Endothelial cell of umbilical vein (primary cell): ENCODE measurements at regions not wholly inside any gene's neighbourhood (a gene's known extent, or its start where the extent isn't known, plus 50 kb on each side); places are given as distances from the start of the nearest gene placed in this dataset.

ENCODE experiments used
- BruUV-seq: library from RNA; stranded (reverse); fragments of 400-500 nt; replicated peaks from 2 replicates; lab custom pipeline; 2021; lab: Mats Ljungman, UMichigan
- CTCF ChIA-PET: fragments of 300-600, 350-600 bp; sonication (Branson Sonifier 250); formaldehyde crosslinking; loops from one replicate; lab custom pipeline; 2021; ENCODE audit warnings: antibody characterized with exemption, inconsistent platforms; lab: Charles Lee
- POLR2A ChIA-PET: fragments of 300-600, 350-600 bp; sonication (Branson Sonifier 250); formaldehyde crosslinking; loops from one replicate; lab custom pipeline; 2021; ENCODE audit warnings: antibody characterized with exemption, inconsistent platforms; lab: Charles Lee
- DNase-seq: peaks from one replicate; pipeline ENCODE4 v3.0.0-alpha.2; 2011; ENCODE audit warnings: low read depth, low spot score
- FAIRE-seq: peaks from 2 replicates; lab custom pipeline; 2011; peaks lifted over from hg19 to GRCh38; lab: Jason Lieb, UNC
- H2AFZ ChIP-seq: 2 replicates; pipeline ENCODE4 v1.6.0; 2012; ENCODE audit warnings: low read depth, low read length, control low read depth, inconsistent platforms
- H3K27ac ChIP-seq: 2 replicates; pipeline ENCODE4 v1.5.1; 2011; ENCODE audit warnings: low read depth, mild to moderate bottlenecking, control low read depth, low read length, moderate library complexity; ENCODE audit not compliant: insufficient read depth
- H3K27me3 ChIP-seq, 2 experiments: 2 replicates each; pipeline versions ENCODE4 v1.6.0 to v1.6.1; 2011; ENCODE audit warnings: low read length in 2 of 2, mixed read lengths in 1 of 2; ENCODE audit not compliant: control insufficient read depth in 2 of 2, insufficient read depth in 2 of 2
- H3K36me3 ChIP-seq, 2 experiments: 2 replicates in 1 of 2; 3 replicates in 1 of 2; pipeline ENCODE4 v1.5.1; 2011; ENCODE audit warnings: low read length in 2 of 2, mild to moderate bottlenecking in 1 of 2, moderate library complexity in 1 of 2; ENCODE audit not compliant: control insufficient read depth in 2 of 2, insufficient read depth in 2 of 2; ENCODE audit errors: extremely low read depth in 1 of 2
- H3K4me1 ChIP-seq: 3 replicates; pipeline ENCODE4 v1.5.1; 2011; ENCODE audit warnings: mild to moderate bottlenecking, low read length; ENCODE audit not compliant: control insufficient read depth, insufficient read depth; ENCODE audit errors: extremely low read depth
- H3K4me2 ChIP-seq: 2 replicates; pipeline ENCODE4 v1.6.1; 2011; ENCODE audit warnings: low read length, control low read depth, mixed read lengths; ENCODE audit not compliant: insufficient read depth
- H3K4me3 ChIP-seq, 3 experiments: fragments of 200-600 bp in 1 of 3; sonication (generic), shearing (Covaris generic) in 1 of 3; replicated peaks in 1 of 3; 2 replicates each; pipeline ENCODE4 v1.5.1; 2011 to 2016; ENCODE audit warnings: control low read depth in 3 of 3, low read length in 3 of 3, mild to moderate bottlenecking in 2 of 3, inconsistent platforms in 1 of 3, low read depth in 1 of 3, moderate library complexity in 1 of 3; ENCODE audit not compliant: insufficient read depth in 1 of 3
- H3K79me2 ChIP-seq: 2 replicates; pipeline ENCODE4 v1.6.0; 2012; ENCODE audit warnings: low read length, inconsistent platforms; ENCODE audit not compliant: control insufficient read depth, insufficient read depth
- H3K9ac ChIP-seq: replicated peaks from 2 replicates; pipeline ENCODE3; 2011; ENCODE audit warnings: low read length, control low read depth; ENCODE audit not compliant: insufficient read depth; ENCODE audit errors: extremely low read depth
- H3K9me1 ChIP-seq: replicated peaks from 3 replicates; pipeline ENCODE4 v1.6.0; 2011; ENCODE audit warnings: mild to moderate bottlenecking, low read length; ENCODE audit not compliant: control insufficient read depth, insufficient read depth; ENCODE audit errors: extremely low read depth
- H3K9me3 ChIP-seq: replicated peaks from 2 replicates; pipeline ENCODE4 v1.5.1; 2012; ENCODE audit warnings: low read length, inconsistent platforms; ENCODE audit not compliant: control insufficient read depth, insufficient read depth
- H4K20me1 ChIP-seq: replicated peaks from 2 replicates; pipeline ENCODE3; 2011; ENCODE audit warnings: mild to moderate bottlenecking, low read length; ENCODE audit not compliant: control insufficient read depth, insufficient read depth; ENCODE audit errors: extremely low read depth
- FOS ChIP-seq: IDR thresholded peaks from 2 replicates; pipeline ENCODE4 v1.6.1; 2011; ENCODE audit warnings: mild to moderate bottlenecking, low read length, moderate library complexity, borderline replicate concordance; ENCODE audit not compliant: insufficient read depth
- JUN ChIP-seq: IDR thresholded peaks from 2 replicates; pipeline ENCODE4 v1.6.1; 2011; ENCODE audit warnings: borderline replicate concordance, low read depth; ENCODE audit not compliant: insufficient read length, insufficient read depth
- MYC ChIP-seq: IDR thresholded peaks from one replicate; pipeline ENCODE4 v1.6.1; 2011; ENCODE audit warnings: mild to moderate bottlenecking, low read depth, low read length
- POLR2A ChIP-seq: IDR thresholded peaks from 2 replicates; pipeline ENCODE4 v1.6.1; 2012; ENCODE audit warnings: low read depth, mild to moderate bottlenecking, control low read depth, low read length
- POLR2AphosphoS5 ChIP-seq: IDR thresholded peaks from 2 replicates; pipeline ENCODE4 v1.6.1; 2012; ENCODE audit warnings: low read depth, mild to moderate bottlenecking, control low read depth, low read length, moderate library complexity; ENCODE audit not compliant: insufficient read depth
- dilution Hi-C: fragments of 300-500 bp; cut with MboI; formaldehyde crosslinking; loops from one replicate; pipeline ENCODE4 v1.15.0; 2019; ENCODE audit warnings: low sequenced_read_pairs; ENCODE audit not compliant: extremely low pct_ligation_motif_present
- intact Hi-C: fragments of 100-400 bp; cut with micrococcal nuclease; formaldehyde crosslinking; loops from one replicate; pipeline ENCODE4 v1.10.0; 2022

DNA sequence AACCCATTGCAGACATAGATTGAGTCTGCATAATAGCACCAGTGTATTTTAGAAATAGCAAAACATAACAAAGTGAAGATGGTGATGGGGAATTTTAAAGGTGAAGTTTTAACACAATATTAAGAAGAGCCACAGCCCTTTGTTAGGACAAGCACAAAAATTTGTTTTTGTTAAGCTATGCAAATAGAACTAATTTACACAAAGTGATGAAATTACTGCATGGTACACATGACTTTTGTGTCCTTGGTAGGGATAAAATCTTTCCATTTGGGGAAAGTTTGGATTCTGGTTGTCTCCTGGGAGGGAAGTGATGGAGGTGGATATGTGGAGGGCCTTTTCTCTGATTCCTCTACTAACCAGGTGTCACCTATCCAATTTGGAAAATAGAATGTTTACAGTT lies 50.4 kb upstream of the MTNR1B start:
- no TSS peak for BruUV-seq
- FAIRE-seq, result no peak
- no peaks in the 10 kb centered on the region for H4K20me1 ChIP-seq
- no peak overlapping the region for H2AFZ ChIP-seq
- H3K36me3 ChIP-seq, result no peaks in the 10 kb centered on the region
- dilution Hi-C loops, result no loop called here
- no peak overlapping the region for H3K4me3 ChIP-seq
- intact Hi-C loops, result no loop called here
- TF ChIP-seq MYC (no peak), JUN (no peak), POLR2A (no peak), FOS (no peak), POLR2AphosphoS5 (no peak)
- no peak overlapping the region for H3K27ac ChIP-seq
- H3K9ac ChIP-seq, result no peak overlapping the region
- POLR2A ChIA-PET, result no interaction called here
- DNase-seq, result no peak
- H3K9me1 ChIP-seq, result no peaks in the 10 kb centered on the region
- no peak overlapping the region for H3K4me2 ChIP-seq
- CTCF ChIA-PET, result no interaction called here
- no peaks in the 10 kb centered on the region for H3K79me2 ChIP-seq
- no peaks in the 10 kb centered on the region for H3K9me3 ChIP-seq
- no peaks in the 10 kb centered on the region for H3K4me1 ChIP-seq
- H3K27me3 ChIP-seq, result no peaks in the 10 kb centered on the region
